ENCODE measurements at regions not wholly inside any gene's neighbourhood (a gene's known extent, or its start where the extent isn't known, plus 50 kb on each side); places are given as distances from the start of the nearest gene placed in this dataset.
"Not testable (repeated sequence)": the region's sequence is repeated elsewhere in the genome, so short reads cannot be mapped to it uniquely, and the experiment has no call there.

- no peak for DNase-seq
These were observed 115.1 kb downstream of the RTP5 start for GRCh38 chr2:241984658-241985057.

DNA sequence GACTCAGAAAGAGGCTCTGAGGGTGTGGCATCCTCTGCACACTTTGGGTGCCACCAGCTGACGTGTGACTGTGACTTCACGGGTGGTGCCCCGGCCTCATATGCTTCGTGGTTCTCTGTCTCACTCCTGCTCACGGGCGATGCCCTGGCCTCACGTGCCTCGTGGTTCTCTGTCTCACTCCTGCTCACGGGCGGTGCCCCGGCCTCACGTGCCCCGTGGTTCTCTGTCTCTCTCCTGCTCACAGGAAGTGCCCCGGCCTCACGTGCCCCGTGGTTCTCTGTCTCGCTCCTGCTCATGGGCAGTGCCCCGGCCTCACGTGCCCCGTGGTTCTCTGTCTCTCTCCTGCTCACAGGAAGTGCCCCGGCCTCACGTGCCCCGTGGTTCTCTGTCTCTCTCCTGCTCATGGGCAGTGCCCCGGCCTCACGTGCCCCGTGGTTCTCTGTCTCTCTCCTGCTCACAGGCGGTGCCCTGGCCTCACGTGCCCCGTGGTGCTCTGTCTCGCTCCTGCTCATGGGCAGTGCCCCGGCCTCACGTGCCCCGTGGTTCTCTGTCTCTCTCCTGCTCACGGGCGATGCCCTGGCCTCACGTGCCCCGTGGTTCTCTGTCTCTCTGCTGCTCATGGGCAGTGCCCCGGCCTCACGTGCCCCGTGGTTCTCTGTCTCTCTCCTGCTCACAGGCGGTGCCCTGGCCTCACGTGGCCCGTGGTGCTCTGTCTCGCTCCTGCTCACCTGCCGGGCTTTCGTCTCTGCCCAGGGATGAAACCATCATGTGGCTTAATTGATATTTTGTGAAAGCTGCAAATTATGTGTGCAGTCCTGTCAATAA, 115.8 kb downstream of the RTP5 start:
- not testable (repeated sequence) for DNase-seq

DNA sequence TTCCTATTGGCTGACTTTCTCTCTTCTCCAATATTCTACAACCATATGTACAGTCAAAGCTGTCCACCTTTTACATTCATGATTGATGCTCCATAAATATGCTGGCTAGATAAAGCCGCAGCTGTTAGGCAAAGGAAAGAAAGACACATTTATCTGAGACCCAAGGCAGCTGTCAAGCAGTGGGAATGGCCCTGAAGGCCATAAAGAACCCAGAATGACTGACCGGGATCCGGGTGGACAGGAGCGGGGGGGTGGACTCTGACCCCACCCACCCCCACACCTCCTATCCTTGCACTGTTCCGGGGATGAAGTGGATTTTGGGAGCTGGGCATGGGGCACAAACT, 116.4 kb downstream of the RTP5 start:
- no peak for DNase-seq

GRCh38 chr2:241986836-241987641, 117.5 kb downstream of the RTP5 start:
- no peak for DNase-seq

GRCh38 chr2:241987726-241988125, 118.2 kb downstream of the RTP5 start:
- no peak for DNase-seq

GRCh38 chr2:241988146-241988545, 118.6 kb downstream of the RTP5 start:
- no peak for DNase-seq

DNA sequence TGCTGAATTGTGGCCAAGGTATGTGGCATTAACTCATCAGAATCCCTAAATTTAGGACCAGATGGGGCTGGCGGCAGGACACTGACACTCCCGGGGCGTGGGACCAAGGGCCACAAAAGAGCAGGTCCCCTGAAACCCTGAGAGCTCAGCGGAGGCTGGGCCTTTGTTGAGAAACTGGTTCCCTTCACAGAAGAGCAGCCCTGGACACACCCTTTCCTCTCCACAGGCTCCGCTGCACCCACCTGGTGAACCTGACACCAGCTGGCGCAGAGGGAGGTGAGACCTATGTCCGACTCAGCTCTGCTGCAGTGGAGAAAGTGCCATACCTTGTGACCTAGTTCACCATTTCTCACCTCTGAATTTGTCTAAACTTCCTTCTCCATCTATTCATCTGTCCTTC, 119.5 kb downstream of the RTP5 start:
- no peak for DNase-seq

DNA sequence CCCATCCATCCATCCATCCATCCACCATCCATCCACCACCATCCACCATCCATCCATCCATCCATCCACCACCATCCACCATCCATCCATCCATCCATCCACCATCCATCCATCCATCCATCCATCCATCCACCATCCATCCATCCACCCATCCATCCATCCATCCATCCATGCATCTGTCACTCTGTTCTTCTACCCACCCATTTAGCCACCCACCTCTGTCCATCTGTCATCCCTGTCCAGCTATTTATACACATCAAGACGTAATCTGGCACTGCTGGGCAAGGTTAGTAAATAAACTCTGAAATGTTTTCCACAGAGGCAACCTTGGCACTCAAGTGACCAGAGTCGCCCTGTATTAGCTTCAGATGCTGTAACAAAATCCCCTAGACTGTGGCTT, 120.9 kb downstream of the RTP5 start:
- DNase-seq = no peak

DNA sequence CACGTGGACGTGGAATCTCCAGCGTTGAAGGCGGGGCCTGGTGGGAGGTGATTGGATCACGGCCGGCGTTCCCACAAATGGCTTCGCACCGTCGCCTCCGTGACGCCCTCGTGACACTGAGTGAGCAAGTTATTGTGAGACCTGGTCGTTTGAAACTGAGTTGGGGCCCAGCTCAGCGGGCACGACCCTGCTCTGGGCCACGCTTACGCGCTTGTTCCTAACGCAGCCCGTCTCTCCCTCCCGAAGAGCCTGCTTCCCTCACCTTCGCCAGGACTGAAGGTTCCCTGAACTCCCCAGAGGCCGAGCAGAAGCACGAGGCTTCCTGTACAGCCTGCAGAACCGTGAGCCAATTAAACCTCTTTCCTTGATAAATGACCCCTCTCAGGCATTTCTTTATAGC, 121.8 kb downstream of the RTP5 start:
- no peak for DNase-seq

GRCh38 chr2:241992753-241993152, 123.2 kb downstream of the RTP5 start:
- DNase-seq = no peak

GRCh38 chr2:241993386-241994005, 124.0 kb downstream of the RTP5 start:
- no peak for DNase-seq

GRCh38 chr2:241994086-241994485, 124.6 kb downstream of the RTP5 start:
- DNase-seq = no peak

GRCh38 chr2:241994556-241995213, 125.2 kb downstream of the RTP5 start:
- DNase-seq = no peak

- DNase-seq = no peak
These were observed 126.6 kb downstream of the RTP5 start for GRCh38 chr2:241996100-241996499.

DNA sequence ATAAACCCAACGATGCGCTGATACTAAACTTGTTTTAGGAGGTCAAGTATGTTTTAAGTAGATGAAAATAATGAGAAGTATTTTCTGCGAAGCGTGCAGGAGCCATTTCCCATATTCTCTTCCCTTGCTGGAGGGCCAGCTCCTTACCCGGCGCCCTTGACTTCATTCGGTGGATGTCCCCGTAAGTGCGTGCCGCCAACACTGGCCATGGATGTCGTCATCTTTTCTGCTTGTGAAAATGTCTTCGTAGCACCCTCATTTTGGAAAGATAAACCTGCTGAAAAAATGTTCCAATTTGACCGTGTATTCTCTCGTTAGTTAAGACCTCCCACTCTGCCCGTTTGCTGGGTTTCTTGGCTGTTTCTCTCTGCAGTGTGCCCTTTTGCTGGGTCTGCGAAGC, 127.5 kb downstream of the RTP5 start:
- DNase-seq = no peak

GRCh38 chr2:241999184-241999583, 129.7 kb downstream of the RTP5 start:
- no peak for DNase-seq

DNA sequence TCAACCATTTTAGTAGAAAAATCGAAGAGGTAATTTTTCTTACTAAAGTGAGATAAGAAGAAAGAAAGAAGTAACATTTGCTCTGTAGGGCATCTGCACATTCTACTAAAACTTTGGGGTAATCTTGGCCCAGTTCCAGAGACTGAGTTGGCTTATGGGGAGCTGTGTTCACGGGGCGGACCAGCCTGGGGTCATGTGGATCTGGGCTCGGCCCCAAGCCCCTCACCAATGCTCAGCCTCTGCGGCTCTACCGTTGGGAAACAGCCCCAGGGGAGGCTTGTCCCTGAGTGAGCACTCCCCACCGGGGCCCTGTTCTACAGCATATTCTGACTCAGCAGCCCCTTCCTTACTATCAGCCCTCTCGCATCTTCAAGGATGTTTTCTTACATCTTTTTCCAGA, 132.3 kb downstream of the RTP5 start:
- DNase-seq = no peak

DNA sequence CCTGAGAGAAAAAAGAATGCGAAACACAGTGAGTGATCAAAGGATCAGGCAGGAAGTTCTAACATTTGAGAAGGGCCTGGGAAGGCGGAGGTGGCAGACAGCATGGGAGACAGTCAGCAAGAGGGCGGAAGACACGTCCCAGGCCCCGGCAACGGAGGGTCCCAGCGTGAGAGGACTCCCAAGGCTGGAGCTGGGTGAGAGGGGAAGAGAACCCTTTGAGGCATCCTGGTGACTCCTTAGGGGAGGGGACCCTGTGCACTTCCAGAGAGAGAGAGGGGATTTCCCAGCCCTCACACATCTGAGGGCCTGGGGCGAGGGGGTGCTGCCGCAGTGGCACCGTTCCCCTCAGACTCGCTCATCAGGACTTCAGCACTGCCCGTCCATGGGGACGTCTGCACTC, 133.4 kb downstream of the RTP5 start:
- no peak for DNase-seq

GRCh38 chr2:242004223-242004901, 134.8 kb downstream of the RTP5 start:
- DNase-seq = no peak

DNA sequence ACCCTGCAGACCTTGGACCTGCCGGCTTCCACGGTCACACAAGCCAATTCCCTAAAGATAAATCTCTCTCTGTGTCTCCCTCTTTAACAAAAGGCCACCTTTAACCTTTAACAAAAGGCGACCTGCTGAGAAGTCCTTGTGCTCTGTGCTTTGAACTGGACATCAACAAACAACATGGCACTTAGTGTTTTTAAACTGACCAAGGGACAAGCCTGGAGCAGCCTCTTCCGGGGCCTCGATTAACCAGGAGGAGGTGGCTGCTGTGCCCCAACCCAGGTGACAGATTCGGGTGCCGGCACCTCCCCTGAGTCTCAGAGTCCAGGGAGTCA, 135.3 kb downstream of the RTP5 start:
- no peak for DNase-seq

- not testable (repeated sequence) for DNase-seq
These were observed 136.6 kb downstream of the RTP5 start for GRCh38 chr2:242006091-242006634.

DNA sequence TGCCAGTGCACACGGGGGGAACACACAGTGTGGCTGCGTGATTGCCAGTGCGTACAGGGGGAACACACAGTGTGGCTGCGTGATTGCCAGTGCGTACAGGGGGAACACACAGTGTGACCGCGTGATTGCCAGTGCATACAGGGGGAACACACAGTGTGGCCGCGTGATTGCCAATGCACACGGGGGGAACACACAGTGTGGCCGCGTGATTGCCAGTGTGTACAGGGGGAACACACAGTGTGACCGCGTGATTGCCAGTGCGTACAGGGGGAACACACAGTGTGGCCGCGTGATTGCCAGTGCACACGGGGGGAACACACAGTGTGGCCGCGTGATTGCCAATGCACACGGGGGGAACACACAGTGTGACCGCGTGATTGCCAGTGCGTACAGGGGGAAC, 139.4 kb downstream of the RTP5 start:
- not testable (repeated sequence) for DNase-seq
